OCI-LY7 (cell line): ENCODE measurements at regions not wholly inside any gene's neighbourhood (a gene's known extent, or its start where the extent isn't known, plus 50 kb on each side); places are given as distances from the start of the nearest gene placed in this dataset.
"Not testable (repeated sequence)": the region's sequence is repeated elsewhere in the genome, so short reads cannot be mapped to it uniquely, and the experiment has no call there.

Experiments
- BruUV-seq: library from RNA; stranded (reverse); fragments of 400-500 nt; replicated peaks from 2 replicates; lab custom pipeline; 2021; lab: Mats Ljungman, UMichigan
- CTCF ChIA-PET: fragments of 300-600 bp; sonication (Branson Sonifier 250); formaldehyde crosslinking; loops from one replicate; lab custom pipeline; 2022; ENCODE audit warnings: antibody characterized with exemption; ENCODE audit not compliant: unreplicated experiment; lab: Charles Lee
- POLR2A ChIA-PET: fragments of 300-600 bp; sonication (Branson Sonifier 250); formaldehyde crosslinking; loops from one replicate; lab custom pipeline; 2022; ENCODE audit warnings: antibody characterized with exemption; lab: Charles Lee
- DNase-seq: peaks from one replicate; pipeline ENCODE4 v3.0.0-alpha.2; 2015; ENCODE audit warnings: low spot score
- H2AFZ ChIP-seq: fragments of 200-600 bp; sonication (generic), shearing (Covaris generic); 2 replicates; pipeline ENCODE4 v1.6.1; 2014; ENCODE audit warnings: mild to moderate bottlenecking, antibody characterized with exemption, low read length, moderate library complexity
- H3K27ac ChIP-seq: fragments of 200-600 bp; sonication (generic); 2 replicates; pipeline ENCODE4 v1.5.1; 2014; ENCODE audit warnings: mixed run types, low read depth, mild to moderate bottlenecking, moderate library complexity, low read length, inconsistent platforms; ENCODE audit not compliant: poor library complexity, severe bottlenecking
- H3K36me3 ChIP-seq: fragments of 200-600 bp; sonication (generic); 2 replicates; pipeline ENCODE4 v1.6.1; 2014; ENCODE audit warnings: mild to moderate bottlenecking, antibody characterized with exemption, low read length, moderate library complexity, mixed read lengths; ENCODE audit not compliant: insufficient read depth
- H3K4me1 ChIP-seq: fragments of 200-600 bp; sonication (generic); 2 replicates; pipeline ENCODE4 v1.5.1; 2014; ENCODE audit warnings: mild to moderate bottlenecking, low read length; ENCODE audit not compliant: insufficient read depth, poor library complexity, severe bottlenecking
- H3K4me2 ChIP-seq: fragments of 200-600 bp; sonication (generic); 2 replicates; pipeline ENCODE4 v1.6.1; 2014; ENCODE audit warnings: mild to moderate bottlenecking, low read length
- H3K4me3 ChIP-seq: fragments of 200-600 bp; sonication (generic); 2 replicates; pipeline ENCODE4 v1.5.1; 2014; ENCODE audit warnings: mild to moderate bottlenecking, low read depth, low read length; ENCODE audit not compliant: poor library complexity, severe bottlenecking
- H3K79me2 ChIP-seq: fragments of 200-600 bp; sonication (generic); 2 replicates; pipeline ENCODE4 v1.6.1; 2016; ENCODE audit warnings: low read depth, mild to moderate bottlenecking, low read length, moderate library complexity, mixed read lengths; ENCODE audit not compliant: insufficient read depth
- H3K9me2 ChIP-seq: fragments of 200-600 bp; sonication (generic); 2 replicates; pipeline ENCODE4 v1.6.1; 2016; ENCODE audit warnings: mild to moderate bottlenecking, low read length, mixed read lengths; ENCODE audit not compliant: insufficient read depth
- H3K9me3 ChIP-seq: fragments of 200-600 bp; sonication (generic); 2 replicates; pipeline ENCODE4 v1.6.1; 2014; ENCODE audit warnings: mild to moderate bottlenecking, mixed run types, low read length, mixed read lengths
- H4K20me1 ChIP-seq: fragments of 200-600 bp; sonication (generic); 2 replicates; pipeline ENCODE4 v1.6.1; 2014; ENCODE audit warnings: mild to moderate bottlenecking, antibody characterized with exemption, low read length, moderate library complexity, mixed read lengths; ENCODE audit not compliant: insufficient read depth
- EZH2phosphoT487 ChIP-seq: fragments of 200-600 bp; sonication (generic); IDR thresholded peaks from 2 replicates; pipeline ENCODE4 v1.6.1; 2018; ENCODE audit warnings: low read depth, borderline replicate concordance, mild to moderate bottlenecking, mixed run types, antibody characterized with exemption, low read length, moderate library complexity, mixed read lengths
- intact Hi-C: fragments of 100-400 bp; cut with micrococcal nuclease; formaldehyde crosslinking; loops from one replicate; pipeline ENCODE4 v1.10.0; 2022; ENCODE audit not compliant: unreplicated experiment
- TF ChIP-seq, protein P1 (sequence below): fragments of 200-600 bp; sonication (generic); conservative IDR thresholded peaks from 2 replicates; pipeline ENCODE4 v1.5.1; 2014; ENCODE audit warnings: mild to moderate bottlenecking, antibody characterized with exemption, low read length, moderate library complexity, mixed read lengths

DNA sequence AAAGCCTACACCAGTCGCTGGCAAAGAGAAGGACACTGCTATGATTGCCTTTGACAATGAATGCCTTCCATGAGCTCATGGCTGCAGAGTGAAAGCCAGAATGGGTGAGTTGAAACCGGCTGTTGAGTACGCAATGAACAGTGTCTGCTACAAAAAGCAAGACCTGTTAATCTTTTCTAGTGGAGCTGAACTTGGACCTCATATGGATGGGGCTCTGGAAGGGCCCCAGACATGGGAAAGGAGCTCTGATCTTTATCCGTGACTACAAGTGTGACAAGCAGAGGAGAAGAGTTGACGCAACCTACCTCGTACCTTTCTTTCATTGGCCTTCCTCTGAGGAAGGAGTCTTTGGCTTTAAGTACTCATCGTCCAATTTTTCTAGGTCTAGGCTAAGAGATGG is 67.1 kb upstream of the TSC22D1 start:
- Histone ChIP-seq H3K4me3 (no peak overlapping the region), H3K36me3 (no peaks in the 10 kb centered on the region), H2AFZ (no peak overlapping the region), H3K27ac (no peak overlapping the region), H3K9me2 (no peaks in the 10 kb centered on the region), H3K9me3 (no peaks in the 10 kb centered on the region), H4K20me1 (no peaks in the 10 kb centered on the region), H3K4me1 (no peaks in the 10 kb centered on the region), H3K4me2 (no peak overlapping the region), H3K79me2 (no peaks in the 10 kb centered on the region)
- no peak for DNase-seq
- TF ChIP-seq, protein P1, sequence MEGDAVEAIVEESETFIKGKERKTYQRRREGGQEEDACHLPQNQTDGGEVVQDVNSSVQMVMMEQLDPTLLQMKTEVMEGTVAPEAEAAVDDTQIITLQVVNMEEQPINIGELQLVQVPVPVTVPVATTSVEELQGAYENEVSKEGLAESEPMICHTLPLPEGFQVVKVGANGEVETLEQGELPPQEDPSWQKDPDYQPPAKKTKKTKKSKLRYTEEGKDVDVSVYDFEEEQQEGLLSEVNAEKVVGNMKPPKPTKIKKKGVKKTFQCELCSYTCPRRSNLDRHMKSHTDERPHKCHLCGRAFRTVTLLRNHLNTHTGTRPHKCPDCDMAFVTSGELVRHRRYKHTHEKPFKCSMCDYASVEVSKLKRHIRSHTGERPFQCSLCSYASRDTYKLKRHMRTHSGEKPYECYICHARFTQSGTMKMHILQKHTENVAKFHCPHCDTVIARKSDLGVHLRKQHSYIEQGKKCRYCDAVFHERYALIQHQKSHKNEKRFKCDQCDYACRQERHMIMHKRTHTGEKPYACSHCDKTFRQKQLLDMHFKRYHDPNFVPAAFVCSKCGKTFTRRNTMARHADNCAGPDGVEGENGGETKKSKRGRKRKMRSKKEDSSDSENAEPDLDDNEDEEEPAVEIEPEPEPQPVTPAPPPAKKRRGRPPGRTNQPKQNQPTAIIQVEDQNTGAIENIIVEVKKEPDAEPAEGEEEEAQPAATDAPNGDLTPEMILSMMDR, result no peak
- no peak for TF ChIP-seq EZH2phosphoT487
- BruUV-seq, result no TSS peak
- POLR2A ChIA-PET, result interaction anchor here (0.6 kb wide), 1 partner anchor 154 kb away, joined by 3 read pairs; no protein-coding TSS in a partner anchor
- CTCF ChIA-PET, result no interaction called here
- intact Hi-C loops, result no loop called here

DNA sequence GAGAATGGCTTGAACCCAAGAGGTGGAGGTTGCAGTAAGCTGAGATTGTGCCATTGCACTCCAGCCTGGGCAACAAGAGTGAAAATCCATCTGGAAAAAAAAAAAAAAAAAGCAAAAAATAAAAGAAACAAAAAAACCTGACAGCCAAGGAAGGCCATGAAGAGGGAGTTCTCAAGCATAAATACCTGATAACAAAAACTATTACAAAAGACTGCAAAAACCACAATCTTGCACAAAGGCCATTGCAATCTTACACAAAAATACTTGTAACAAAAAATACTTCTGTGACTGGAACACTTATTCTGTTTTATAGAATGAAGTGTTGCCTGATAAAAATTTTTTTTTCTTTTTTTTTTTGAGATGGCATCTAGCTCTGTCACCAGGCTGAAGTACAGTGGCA is 61.5 kb upstream of the TSC22D1 start:
- no peak overlapping the region for H3K4me3 ChIP-seq
- H3K9me2 ChIP-seq, result no peaks in the 10 kb centered on the region
- no peaks in the 10 kb centered on the region for H4K20me1 ChIP-seq
- no peaks in the 10 kb centered on the region for H3K79me2 ChIP-seq
- H3K9me3 ChIP-seq, result no peaks in the 10 kb centered on the region
- no TSS peak for BruUV-seq
- no peak for DNase-seq
- TF ChIP-seq EZH2phosphoT487, result no peak
- TF ChIP-seq, protein P1, result no peak
- no peaks in the 10 kb centered on the region for H3K4me1 ChIP-seq
- intact Hi-C loops, result no loop called here
- no peak overlapping the region for H2AFZ ChIP-seq
- H3K27ac ChIP-seq, result no peak overlapping the region
- POLR2A ChIA-PET, result interaction anchor here (0.7 kb wide), 1 partner anchor 88 kb away, joined by 5 read pairs; no protein-coding TSS in a partner anchor
- H3K36me3 ChIP-seq, result no peaks in the 10 kb centered on the region
- no peak overlapping the region for H3K4me2 ChIP-seq
- CTCF ChIA-PET, result no interaction called here

DNA sequence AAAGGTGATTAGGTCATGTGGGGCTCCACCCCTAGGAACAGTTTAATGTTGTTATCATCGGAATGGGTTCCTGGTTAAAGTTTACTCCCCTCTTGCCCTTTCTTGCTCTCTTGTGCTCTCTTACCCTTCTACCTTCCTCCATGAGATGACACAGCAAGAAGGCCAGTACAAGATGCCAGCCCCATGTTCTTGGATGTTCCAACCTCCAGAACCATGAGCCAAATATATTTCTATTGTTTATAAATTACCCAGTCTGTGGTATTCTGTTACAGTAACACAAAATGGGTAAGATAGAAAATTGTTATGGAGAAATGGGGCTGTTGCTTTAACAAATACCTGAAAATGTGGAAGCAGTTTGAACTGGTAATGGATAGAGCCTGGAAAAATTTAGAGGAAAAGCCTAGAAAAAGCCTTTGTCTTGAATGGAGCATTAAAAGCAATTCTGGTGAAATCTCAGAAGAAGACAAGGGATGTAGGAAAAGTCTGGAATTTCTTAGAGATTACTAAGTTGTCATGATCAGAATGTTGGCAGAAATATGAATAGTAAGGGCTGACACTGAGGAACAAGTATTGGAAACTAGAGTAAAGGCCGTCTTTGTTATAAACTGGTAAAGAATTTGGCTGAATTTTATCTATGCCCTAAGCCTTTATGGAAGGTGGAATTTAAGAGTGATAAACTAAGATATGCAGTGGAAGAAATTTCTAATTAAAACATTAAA is 53.5 kb upstream of the TSC22D1 start:
- intact Hi-C loops, result no loop called here
- BruUV-seq, result no TSS peak
- ChIA-PET CTCF (no interaction called here), POLR2A (interaction anchor here (1.4 kb wide), 1 partner anchor 47 kb away, joined by 5 read pairs; no protein-coding TSS in a partner anchor)
- H3K36me3 ChIP-seq, result no peaks in the 10 kb centered on the region
- H3K4me1 ChIP-seq, result no peaks in the 10 kb centered on the region
- no peaks in the 10 kb centered on the region for H4K20me1 ChIP-seq
- H3K9me2 ChIP-seq, result no peaks in the 10 kb centered on the region
- H2AFZ ChIP-seq, result no peak overlapping the region
- no peaks in the 10 kb centered on the region for H3K79me2 ChIP-seq
- no peak for DNase-seq
- H3K4me2 ChIP-seq, result no peak overlapping the region
- no peaks in the 10 kb centered on the region for H3K9me3 ChIP-seq
- H3K27ac ChIP-seq, result no peak overlapping the region
- no peak for TF ChIP-seq EZH2phosphoT487
- TF ChIP-seq, protein P1, result no peak
- H3K4me3 ChIP-seq, result no peak overlapping the region

DNA sequence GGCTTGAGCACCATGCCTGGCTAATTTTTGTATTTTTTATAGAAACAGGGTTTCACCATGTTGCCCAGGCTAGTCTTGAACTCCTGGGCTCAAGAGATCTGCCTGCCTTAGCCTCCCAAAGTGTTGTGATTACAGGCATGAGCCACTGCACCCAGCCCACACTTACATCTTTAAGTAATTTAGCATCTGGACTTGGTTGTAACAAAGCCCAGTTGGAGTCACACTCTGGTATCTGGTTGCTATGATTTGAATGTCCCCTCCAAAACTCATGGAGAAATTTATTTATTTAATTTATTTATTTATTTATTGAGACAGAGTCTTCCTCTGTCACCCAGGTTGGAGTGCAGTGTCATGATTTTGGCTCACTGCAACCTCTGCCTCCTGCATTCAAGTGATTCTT is 52.7 kb upstream of the TSC22D1 start:
- CTCF ChIA-PET, POLR2A ChIA-PET, H3K4me3 ChIP-seq, H3K36me3 ChIP-seq, intact Hi-C loops, H3K9me2 ChIP-seq, H3K9me3 ChIP-seq, H2AFZ ChIP-seq, H3K4me1 ChIP-seq, H3K27ac ChIP-seq, H4K20me1 ChIP-seq, H3K4me2 ChIP-seq, DNase-seq, H3K79me2 ChIP-seq, BruUV-seq: not testable (repeated sequence)
